A549 (cell line): ENCODE measurements at regions not wholly inside any gene's neighbourhood (a gene's known extent, or its start where the extent isn't known, plus 50 kb on each side); places are given as distances from the start of the nearest gene placed in this dataset.

ENCODE experiments used
- ATAC-seq, 2 experiments: fragments of 200-7000 bp in 1 of 2; fragments of >200 bp in 1 of 2; cut with Nextera tagmentation in 1 of 2; cut with Tn5 transposase in 1 of 2; 3 replicates each; pipeline versions ENCODE4 v1.8.0 to v1.9.1; 2018 to 2020; ENCODE audit warnings: mild to moderate bottlenecking in 1 of 2, moderate library complexity in 1 of 2
- CTCF ChIA-PET: fragments of 300-600 bp; sonication (Branson Sonifier 250); formaldehyde crosslinking; extraction: SDS; loops from one replicate; lab custom pipeline; 2021; ENCODE audit warnings: antibody characterized with exemption, inconsistent platforms; lab: Yijun Ruan, JAX
- POLR2A ChIA-PET: fragments of 350-600 bp; formaldehyde crosslinking; extraction: SDS; loops from one replicate; lab custom pipeline; 2021; ENCODE audit warnings: antibody characterized with exemption, inconsistent platforms; lab: Yijun Ruan, JAX
- DNase-seq, 2 experiments: peaks; one replicate each; pipeline versions ENCODE4 v3.0.0 to v3.0.0-alpha.2; 2011 to 2016; ENCODE audit warnings: low read depth in 1 of 2, low spot score in 1 of 2
- FAIRE-seq: peaks from 2 replicates; lab custom pipeline; 2011; peaks lifted over from hg19 to GRCh38; lab: Jason Lieb, UNC
- H3K27ac ChIP-seq, 2 experiments: fragments of >200 bp; sonication (Bioruptor Twin); formaldehyde crosslinking; 3 replicates each; pipeline ENCODE4 v1.5.1; 2016 to 2017
- H3K4me1 ChIP-seq: fragments of >200 bp; sonication (Bioruptor Twin); formaldehyde crosslinking; 3 replicates; pipeline ENCODE4 v1.6.1; 2016
- H3K4me2 ChIP-seq: fragments of >200 bp; sonication (Bioruptor Twin); formaldehyde crosslinking; 3 replicates; pipeline ENCODE4 v1.6.1; 2016
- H3K4me3 ChIP-seq: fragments of >200 bp; sonication (Bioruptor Twin); formaldehyde crosslinking; 3 replicates; pipeline ENCODE4 v1.5.1; 2016
- H3K9me3 ChIP-seq: fragments of >200 bp; sonication (Bioruptor Twin); formaldehyde crosslinking; 3 replicates; pipeline ENCODE4 v1.6.1; 2016
- CBX2 ChIP-seq: fragments of 200-600 bp; sonication (generic); IDR thresholded peaks from 2 replicates; pipeline ENCODE4 v1.6.1; 2016; ENCODE audit warnings: low read depth, mild to moderate bottlenecking, borderline replicate concordance
- CEBPB ChIP-seq, 2 experiments: fragments of >200 bp in 1 of 2; sonication (Bioruptor Twin) in 1 of 2; formaldehyde crosslinking in 1 of 2; IDR thresholded peaks; 2 replicates each; pipeline ENCODE4 v1.6.1; 2012 to 2016
- CHD2 ChIP-seq: fragments of 150-350 bp; IDR thresholded peaks from 2 replicates; pipeline ENCODE4 v1.6.1; 2014; ENCODE audit warnings: low read length; ENCODE audit not compliant: partially characterized antibody
- CHD4 ChIP-seq: fragments of 200-600 bp; sonication (generic); IDR thresholded peaks from 2 replicates; pipeline ENCODE4 v1.6.1; 2016; ENCODE audit warnings: antibody characterized with exemption, mild to moderate bottlenecking, borderline replicate concordance
- E2F6 ChIP-seq: IDR thresholded peaks from 2 replicates; pipeline ENCODE4 v1.6.1; 2012; ENCODE audit warnings: low read depth, borderline replicate concordance
- EHMT2 ChIP-seq: fragments of 200-600 bp; sonication (generic); IDR thresholded peaks from 2 replicates; pipeline ENCODE4 v1.6.1; 2016; ENCODE audit warnings: antibody characterized with exemption, low read depth, mild to moderate bottlenecking, moderate library complexity
- GATA3 ChIP-seq: IDR thresholded peaks from 2 replicates; pipeline ENCODE4 v1.6.1; 2012; ENCODE audit warnings: borderline replicate concordance
- HDAC2 ChIP-seq: fragments of 200-600 bp; sonication (generic); IDR thresholded peaks from 2 replicates; pipeline ENCODE4 v1.6.1; 2016
- HES2 ChIP-seq: fragments of >200 bp; sonication (Bioruptor Twin); formaldehyde crosslinking; IDR thresholded peaks from 2 replicates; pipeline ENCODE4 v1.6.1; 2016
- HEYL ChIP-seq: fragments of 250-450 bp; sonication (Bioruptor Pico); IDR thresholded peaks from 2 replicates; pipeline ENCODE4 v1.8.0; 2021; ENCODE audit warnings: mild to moderate bottlenecking, moderate library complexity
- HMGXB4 ChIP-seq: fragments of 250-450 bp; sonication (Bioruptor Pico); IDR thresholded peaks from 2 replicates; pipeline ENCODE4 v1.5.0; 2021; ENCODE audit warnings: mild to moderate bottlenecking, moderate library complexity, borderline replicate concordance
- HOXB5 ChIP-seq: fragments of 250-450 bp; sonication (Bioruptor Pico); IDR thresholded peaks from 2 replicates; pipeline ENCODE4 v1.5.0; 2020; ENCODE audit warnings: mild to moderate bottlenecking, moderate library complexity
- JUN ChIP-seq, 2 experiments: fragments of >200 bp; sonication (Bioruptor Twin); formaldehyde crosslinking; IDR thresholded peaks; 2 replicates in 1 of 2; 3 replicates in 1 of 2; pipeline ENCODE4 v1.6.1; 2016 to 2017
- JUNB ChIP-seq: fragments of >200 bp; sonication (Bioruptor Twin); formaldehyde crosslinking; IDR thresholded peaks from 2 replicates; pipeline ENCODE4 v1.6.1; 2016
- KDM1A ChIP-seq: fragments of 200-600 bp; sonication (generic); IDR thresholded peaks from 2 replicates; pipeline ENCODE4 v1.6.1; 2016; ENCODE audit warnings: low read depth, mild to moderate bottlenecking
- MAFK ChIP-seq: fragments of 450-650 bp; IDR thresholded peaks from 2 replicates; pipeline ENCODE4 v1.6.1; 2014; ENCODE audit not compliant: partially characterized antibody
- MAZ ChIP-seq: fragments of 150-350 bp; IDR thresholded peaks from 2 replicates; pipeline ENCODE4 v1.6.1; 2014; ENCODE audit warnings: antibody characterized with exemption, low read depth, low read length, borderline replicate concordance
- MYC ChIP-seq: IDR thresholded peaks from 2 replicates; pipeline ENCODE4 v1.6.1; 2012; ENCODE audit warnings: mild to moderate bottlenecking, inconsistent platforms, low read length, improper control_type of control experiment, borderline replicate concordance
- NFE2L2 ChIP-seq: fragments of 150-350 bp; conservative IDR thresholded peaks from 2 replicates; pipeline ENCODE4 v1.6.1; 2014; ENCODE audit warnings: low read length
- NPAS2 ChIP-seq: fragments of 250-450 bp; sonication (Bioruptor Pico); IDR thresholded peaks from 2 replicates; pipeline ENCODE4 v1.8.0; 2022; ENCODE audit warnings: mild to moderate bottlenecking, moderate library complexity, borderline replicate concordance
- POLR2A ChIP-seq: IDR thresholded peaks from 2 replicates; pipeline ENCODE4 v1.6.1; 2012; ENCODE audit warnings: mild to moderate bottlenecking, low read length
- RAD21 ChIP-seq, 2 experiments: fragments of >200 bp in 1 of 2; sonication (Bioruptor Twin) in 1 of 2; formaldehyde crosslinking in 1 of 2; IDR thresholded peaks in 1 of 2; conservative IDR thresholded peaks in 1 of 2; 2 replicates in 1 of 2; 3 replicates in 1 of 2; pipeline ENCODE4 v1.6.1; 2012 to 2018; ENCODE audit warnings: inconsistent platforms in 1 of 2
- RCOR1 ChIP-seq: fragments of 150-350 bp; IDR thresholded peaks from 2 replicates; pipeline ENCODE4 v1.6.1; 2014; ENCODE audit warnings: antibody characterized with exemption, low read length, low read depth
- RFX5 ChIP-seq: fragments of 450-650 bp; IDR thresholded peaks from 2 replicates; pipeline ENCODE4 v1.7.1; 2014; ENCODE audit warnings: antibody characterized with exemption, mild to moderate bottlenecking, moderate library complexity
- RNF2 ChIP-seq: fragments of 200-600 bp; sonication (generic); IDR thresholded peaks from 2 replicates; pipeline ENCODE4 v1.6.1; 2016; ENCODE audit warnings: low read depth, mild to moderate bottlenecking, antibody characterized with exemption, moderate library complexity, borderline replicate concordance
- SMC3 ChIP-seq: fragments of >200 bp; sonication (Bioruptor Twin); formaldehyde crosslinking; IDR thresholded peaks from 3 replicates; pipeline ENCODE4 v1.6.1; 2018; ENCODE audit warnings: inconsistent platforms
- SREBF2 ChIP-seq: fragments of 450-650 bp; IDR thresholded peaks from 2 replicates; pipeline ENCODE4 v1.6.1; 2014; ENCODE audit warnings: mild to moderate bottlenecking, moderate library complexity
- ZFP36 ChIP-seq: fragments of 450-650 bp; IDR thresholded peaks from 2 replicates; pipeline ENCODE4 v1.6.1; 2014; ENCODE audit warnings: borderline replicate concordance; ENCODE audit not compliant: partially characterized antibody
- WGBS: methylation state at CpG from one replicate; pipeline ENCODE4 v1.1.6; 2017; ENCODE audit errors: missing lambda C conversion rate; 5-methylcytosine and 5-hydroxymethylcytosine counted together

GRCh38 chr4:112966701-112967488 lies 82.6 kb upstream of the ANK2 start:
- no peak overlapping the region for H3K4me3 ChIP-seq
- no peaks in the 10 kb centered on the region for H3K4me1 ChIP-seq
- FAIRE-seq, result no peak
- DNase-seq, result no peak
- no peak overlapping the region for H3K4me2 ChIP-seq
- 89% methylated on average over 5 of the region's 5 CpGs for WGBS
- no peak for TF ChIP-seq RAD21 (conservative IDR thresholded peaks at IDR 0.05 in 1 of 2, IDR thresholded peaks at IDR 0.05 in 1 of 2)
- TF ChIP-seq HDAC2, result no peak
- TF ChIP-seq JUN (IDR thresholded peaks at IDR 0.05), result no peak
- no peak for TF ChIP-seq RCOR1
- TF ChIP-seq HOXB5, result no peak
- TF ChIP-seq JUNB, result no peak
- TF ChIP-seq GATA3, result no peak
- no peak for TF ChIP-seq CHD2
- TF ChIP-seq SMC3, result no peak
- TF ChIP-seq MAZ, result no peak
- TF ChIP-seq HMGXB4, result no peak
- no peak for TF ChIP-seq NPAS2
- TF ChIP-seq MYC, result no peak
- TF ChIP-seq NFE2L2, result no peak
- no peak for TF ChIP-seq RFX5
- no peak for TF ChIP-seq KDM1A
- TF ChIP-seq RNF2, result no peak
- no peak for ATAC-seq
- no peaks in the 10 kb centered on the region for H3K9me3 ChIP-seq
- POLR2A ChIA-PET, result no interaction called here
- no peak overlapping the region for H3K27ac ChIP-seq
- CTCF ChIA-PET, result interaction anchor here (0.5 kb wide), 1 partner anchor 255 kb away, joined by 3 read pairs; no protein-coding TSS in a partner anchor

GRCh38 chr4:112968451-112969159 lies 80.8 kb upstream of the ANK2 start:
- CTCF ChIA-PET, result no interaction called here
- FAIRE-seq, result no peak

More at GRCh38 chr4:112968451-112969159, 80.8 kb upstream of the ANK2 start:
- DNase-seq, result no peak
- ATAC-seq, result no peak
- Histone ChIP-seq H3K27ac (no peak overlapping the region), H3K4me3 (no peak overlapping the region), H3K4me1 (no peaks in the 10 kb centered on the region), H3K4me2 (no peak overlapping the region), H3K9me3 (no peaks in the 10 kb centered on the region)
- TF ChIP-seq E2F6, result no peak
- TF ChIP-seq CBX2, result no peak
- no peak for TF ChIP-seq RCOR1
- no peak for TF ChIP-seq HMGXB4
- no peak for TF ChIP-seq KDM1A
- no peak for TF ChIP-seq HES2
- TF ChIP-seq POLR2A, result no peak
- TF ChIP-seq ZFP36, result no peak
- no peak for TF ChIP-seq HEYL (CRISPR knock-in tag)
- no peak for TF ChIP-seq SREBF2
- no peak for TF ChIP-seq NPAS2
- no peak for TF ChIP-seq MAFK
- no peak for TF ChIP-seq MYC
- TF ChIP-seq GATA3, result no peak
- no peak for TF ChIP-seq EHMT2
- no peak for TF ChIP-seq NFE2L2
- TF ChIP-seq CEBPB (IDR thresholded peaks at IDR 0.05), result no peak
- TF ChIP-seq CHD4, result no peak
- POLR2A ChIA-PET, result no interaction called here
